ENCODE measurements at regions not wholly inside any gene's neighbourhood (a gene's known extent, or its start where the extent isn't known, plus 50 kb on each side); places are given as distances from the start of the nearest gene placed in this dataset.

DNA sequence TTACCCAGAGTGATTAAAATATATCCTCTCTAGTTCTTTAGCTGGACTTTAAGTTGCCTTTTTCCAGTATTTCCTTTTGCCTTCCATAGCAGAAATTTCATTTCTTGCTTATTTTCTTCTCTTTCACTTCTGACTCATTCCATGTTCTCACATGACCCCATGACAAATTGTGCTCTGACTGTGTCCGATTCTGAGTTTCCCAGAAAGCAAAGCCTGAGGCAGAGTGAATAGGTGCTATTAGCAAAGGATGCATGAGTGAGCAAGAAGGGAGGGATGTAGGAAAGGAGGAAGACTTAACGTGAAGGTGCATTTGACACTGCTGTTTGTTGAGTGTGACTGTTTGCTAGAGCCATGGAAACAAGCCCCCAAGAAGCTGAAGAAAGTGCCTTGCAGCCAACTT lies 82.6 kb upstream of the CNTNAP4 start:
- WGBS, 2 donors (ENCODE audit: low coverage in 1 of 2) = 22% methylated on average over 2 of the region's 2 CpGs; no CpG with 5 or more reads in 1 of the 2 donors

GRCh38 chr16:76195056-76195455 lies 82.1 kb upstream of the CNTNAP4 start:
- no peaks in the 10 kb centered on the region for H3K36me3 ChIP-seq
- H3K27me3 ChIP-seq = no peaks in the 10 kb centered on the region
- peak overlapping the region in 1 of 4 donors; percentile 48 for H3K27ac ChIP-seq
- H3K9me3 ChIP-seq = no peaks in the 10 kb centered on the region
- H3K4me1 ChIP-seq = no peaks in the 10 kb centered on the region
- TF ChIP-seq, protein P1, sequence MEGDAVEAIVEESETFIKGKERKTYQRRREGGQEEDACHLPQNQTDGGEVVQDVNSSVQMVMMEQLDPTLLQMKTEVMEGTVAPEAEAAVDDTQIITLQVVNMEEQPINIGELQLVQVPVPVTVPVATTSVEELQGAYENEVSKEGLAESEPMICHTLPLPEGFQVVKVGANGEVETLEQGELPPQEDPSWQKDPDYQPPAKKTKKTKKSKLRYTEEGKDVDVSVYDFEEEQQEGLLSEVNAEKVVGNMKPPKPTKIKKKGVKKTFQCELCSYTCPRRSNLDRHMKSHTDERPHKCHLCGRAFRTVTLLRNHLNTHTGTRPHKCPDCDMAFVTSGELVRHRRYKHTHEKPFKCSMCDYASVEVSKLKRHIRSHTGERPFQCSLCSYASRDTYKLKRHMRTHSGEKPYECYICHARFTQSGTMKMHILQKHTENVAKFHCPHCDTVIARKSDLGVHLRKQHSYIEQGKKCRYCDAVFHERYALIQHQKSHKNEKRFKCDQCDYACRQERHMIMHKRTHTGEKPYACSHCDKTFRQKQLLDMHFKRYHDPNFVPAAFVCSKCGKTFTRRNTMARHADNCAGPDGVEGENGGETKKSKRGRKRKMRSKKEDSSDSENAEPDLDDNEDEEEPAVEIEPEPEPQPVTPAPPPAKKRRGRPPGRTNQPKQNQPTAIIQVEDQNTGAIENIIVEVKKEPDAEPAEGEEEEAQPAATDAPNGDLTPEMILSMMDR (IDR thresholded peaks at IDR 0.05) = no peak
- TF ChIP-seq EP300 (IDR thresholded peaks at IDR 0.05) (no peak), POLR2A (IDR thresholded peaks at IDR 0.05) (no peak), POLR2AphosphoS5 (IDR thresholded peaks at IDR 0.05) (no peak)
- no peak overlapping the region for H3K4me3 ChIP-seq
- no peak for ATAC-seq
- WGBS, 2 donors (ENCODE audit: low coverage in 1 of 2) = 44 to 62% methylated on average over 2 to 3 of the region's 3 CpGs

More for the DNA sequence above, 82.6 kb upstream of the CNTNAP4 start:
- H3K36me3 ChIP-seq = no peaks in the 10 kb centered on the region
- TF ChIP-seq POLR2A (IDR thresholded peaks at IDR 0.05) (no peak), EP300 (IDR thresholded peaks at IDR 0.05) (no peak), POLR2AphosphoS5 (IDR thresholded peaks at IDR 0.05) (no peak)
- TF ChIP-seq, protein P1 (IDR thresholded peaks at IDR 0.05) = no peak
- no peak overlapping the region for H3K4me3 ChIP-seq
- no peaks in the 10 kb centered on the region for H3K9me3 ChIP-seq
- H3K4me1 ChIP-seq = no peaks in the 10 kb centered on the region
- ATAC-seq = peak; percentile 85
- no peaks in the 10 kb centered on the region for H3K27me3 ChIP-seq
- H3K27ac ChIP-seq = peak overlapping the region in 3 of 4 donors; percentile 25 to 59 (median 48)

- no peaks in the 10 kb centered on the region for H3K9me3 ChIP-seq
- no peak for ATAC-seq
- 39 to 75% methylated on average over 2 of the region's 2 CpGs for WGBS, 2 donors (ENCODE audit: low coverage in 1 of 2)
- TF ChIP-seq POLR2AphosphoS5 (IDR thresholded peaks at IDR 0.05) = no peak
- no peak for TF ChIP-seq POLR2A (IDR thresholded peaks at IDR 0.05)
- no peak for TF ChIP-seq EP300 (IDR thresholded peaks at IDR 0.05)
- TF ChIP-seq, protein P1 (IDR thresholded peaks at IDR 0.05) = no peak
- no peaks in the 10 kb centered on the region for H3K36me3 ChIP-seq
- no peak overlapping the region for H3K27ac ChIP-seq
- H3K27me3 ChIP-seq = no peaks in the 10 kb centered on the region
- no peaks in the 10 kb centered on the region for H3K4me1 ChIP-seq
- H3K4me3 ChIP-seq = no peak overlapping the region
These were observed 81.6 kb upstream of the CNTNAP4 start for GRCh38 chr16:76195648-76196047.

DNA sequence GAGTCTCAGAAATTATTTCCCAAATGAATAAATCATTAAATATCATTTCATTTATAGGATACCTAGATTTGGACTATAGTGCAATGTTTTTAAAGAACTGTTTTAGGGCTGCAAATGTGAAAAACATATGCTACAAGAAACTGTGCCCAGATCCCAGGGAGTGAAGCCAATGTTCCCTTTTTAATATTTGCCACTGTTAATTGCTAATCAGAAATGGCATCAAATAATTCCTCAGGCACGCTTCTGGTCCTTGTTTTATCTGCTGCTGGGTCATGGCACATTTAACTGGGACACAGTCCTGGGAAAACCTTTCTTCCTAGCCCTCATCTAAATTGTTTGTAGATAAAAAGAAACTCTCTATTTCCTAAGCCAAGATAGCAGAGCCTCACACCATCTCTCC lies 79.3 kb upstream of the CNTNAP4 start:
- no peaks in the 10 kb centered on the region for H3K36me3 ChIP-seq
- H3K27me3 ChIP-seq = no peaks in the 10 kb centered on the region
- TF ChIP-seq POLR2A (IDR thresholded peaks at IDR 0.05) = no peak
- H3K4me1 ChIP-seq = no peaks in the 10 kb centered on the region
- no peak overlapping the region for H3K27ac ChIP-seq
- 56 to 64% methylated on average over 1 of the region's 1 CpG for WGBS, 2 donors (ENCODE audit: low coverage in 1 of 2)
- ATAC-seq = no peak
- H3K4me3 ChIP-seq = no peak overlapping the region
- no peaks in the 10 kb centered on the region for H3K9me3 ChIP-seq

DNA sequence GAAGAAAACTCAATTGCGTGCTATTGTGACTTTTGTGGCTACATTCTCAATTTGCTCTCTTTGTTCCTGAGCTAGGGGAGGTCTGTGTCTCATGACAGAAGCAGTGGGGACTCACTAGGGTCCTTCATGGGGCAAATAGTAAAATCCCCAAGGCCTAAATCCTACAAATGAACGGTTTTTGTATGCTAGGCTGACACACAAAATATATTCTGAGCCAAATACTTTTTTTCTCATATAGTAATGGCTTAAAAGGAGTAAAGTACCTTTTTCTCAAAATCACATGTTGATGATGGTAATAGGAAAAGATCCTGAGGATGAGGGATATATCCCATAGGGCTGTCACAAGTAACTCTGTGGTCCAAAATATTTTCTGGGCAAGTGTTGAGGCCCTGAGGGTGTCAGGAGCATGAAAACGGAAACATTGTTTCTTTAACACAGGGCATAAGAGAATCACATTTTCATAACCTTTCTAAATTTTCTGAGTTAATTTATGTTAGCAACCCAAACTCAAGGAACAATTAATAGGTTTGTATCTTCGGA lies 77.5 kb upstream of the CNTNAP4 start:
- H3K27me3 ChIP-seq = no peaks in the 10 kb centered on the region
- H3K27ac ChIP-seq = no peak overlapping the region
- TF ChIP-seq POLR2A (IDR thresholded peaks at IDR 0.05) (no peak), POLR2AphosphoS5 (IDR thresholded peaks at IDR 0.05) (no peak), EP300 (IDR thresholded peaks at IDR 0.05) (no peak)
- TF ChIP-seq, protein P1 (IDR thresholded peaks at IDR 0.05) = no peak
- 72 to 81% methylated on average over 4 of the region's 4 CpGs for WGBS, 2 donors (ENCODE audit: low coverage in 1 of 2)
- no peak overlapping the region for H3K4me3 ChIP-seq
- ATAC-seq = no peak
- H3K9me3 ChIP-seq = no peaks in the 10 kb centered on the region
- no peaks in the 10 kb centered on the region for H3K4me1 ChIP-seq
- no peaks in the 10 kb centered on the region for H3K36me3 ChIP-seq
